Activated gamma-delta T cell (primary cell): ENCODE measurements at regions not wholly inside any gene's neighbourhood (a gene's known extent, or its start where the extent isn't known, plus 50 kb on each side); places are given as distances from the start of the nearest gene placed in this dataset.

Experiments used
- DNase-seq: peaks from one replicate; lab custom pipeline; 2025; lab: John Stamatoyannopoulos, UW

DNA sequence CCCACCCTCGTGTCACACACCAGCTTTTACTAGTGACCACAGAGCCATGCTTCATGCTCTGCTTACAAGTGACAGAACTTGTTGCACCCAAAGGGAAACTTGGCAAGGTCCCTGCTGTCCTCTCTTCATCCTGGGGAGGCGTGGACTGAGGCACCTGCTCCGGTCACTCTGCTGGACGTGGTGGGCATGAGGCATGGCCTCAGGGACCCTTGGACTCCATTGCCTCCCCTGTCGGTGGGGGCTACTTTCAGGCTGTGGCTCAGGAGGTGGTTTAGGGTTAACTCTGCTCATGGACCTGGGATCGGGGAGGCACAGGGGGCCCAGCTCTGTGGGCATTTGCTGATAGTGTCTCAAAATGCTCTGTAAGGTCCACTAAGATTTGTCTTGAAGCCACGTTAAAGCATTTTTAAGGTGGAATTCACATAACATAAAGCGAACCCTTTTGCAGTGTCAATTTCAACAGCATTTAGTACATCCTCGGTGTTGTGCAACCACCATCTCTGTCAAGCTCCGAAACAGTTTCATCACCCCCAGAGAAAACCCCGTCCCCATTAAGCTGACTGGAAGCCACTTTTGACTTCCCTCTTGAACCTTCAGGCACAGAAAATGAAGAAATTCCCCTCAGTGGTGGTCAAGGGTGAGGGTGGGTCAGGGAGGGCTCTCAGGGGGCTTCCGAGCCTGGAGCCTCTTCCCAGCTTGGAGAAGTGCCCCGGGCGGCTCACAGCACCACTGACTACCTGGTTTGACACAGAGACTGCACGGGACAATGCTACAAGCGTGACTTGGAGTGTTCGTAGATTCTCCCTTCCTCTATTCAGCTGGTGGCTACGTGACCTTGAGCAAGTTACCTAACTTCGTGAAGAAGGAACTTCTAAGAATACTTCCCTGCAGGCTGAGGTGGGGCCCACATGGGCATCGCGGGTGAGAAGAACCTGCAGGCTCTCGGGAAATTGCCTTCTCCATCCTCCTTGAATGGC is 100.0 kb upstream of the HDAC4 start:
- DNase-seq = no peak

DNA sequence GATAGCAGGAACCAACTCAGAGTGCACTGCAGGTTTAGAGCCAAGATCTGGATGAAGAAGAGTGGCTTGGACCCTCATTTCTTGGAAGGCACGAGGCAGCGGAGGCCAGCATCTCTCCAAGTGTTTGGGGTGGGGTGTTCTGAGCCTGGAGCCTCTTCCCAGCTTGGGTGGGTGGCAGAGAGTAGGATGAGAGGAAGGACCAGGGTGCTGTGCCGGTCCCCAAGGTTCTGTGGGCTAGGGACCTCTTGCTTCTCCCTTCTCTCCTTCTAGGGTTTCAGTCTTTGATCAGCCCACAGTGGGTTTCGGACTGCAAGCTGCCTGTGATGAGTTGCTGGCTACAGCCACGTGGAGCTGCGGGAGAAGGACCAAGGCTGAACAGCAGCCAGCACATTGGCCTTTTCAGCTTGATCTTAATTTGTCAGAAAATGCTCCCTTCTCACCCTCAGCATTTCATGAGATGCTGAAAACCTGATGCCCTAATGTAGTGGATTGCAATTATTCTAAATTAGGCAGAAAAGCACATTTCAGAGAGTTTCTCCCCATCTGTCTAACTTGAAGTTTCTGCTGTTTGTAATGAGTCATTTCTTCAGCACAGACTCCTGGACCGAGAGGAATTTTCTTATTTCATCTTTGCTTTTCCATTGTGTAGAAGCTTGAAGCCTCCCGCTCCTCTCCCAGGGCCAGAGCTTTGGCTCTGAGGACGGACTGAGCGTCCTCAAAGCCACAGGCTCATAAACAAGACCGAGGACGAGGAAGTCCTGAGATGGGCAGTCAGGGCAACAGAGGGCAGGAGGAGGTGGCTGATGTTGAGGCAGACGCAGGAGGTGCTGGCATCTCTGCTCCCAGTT is 99.1 kb upstream of the HDAC4 start:
- no peak for DNase-seq

DNA sequence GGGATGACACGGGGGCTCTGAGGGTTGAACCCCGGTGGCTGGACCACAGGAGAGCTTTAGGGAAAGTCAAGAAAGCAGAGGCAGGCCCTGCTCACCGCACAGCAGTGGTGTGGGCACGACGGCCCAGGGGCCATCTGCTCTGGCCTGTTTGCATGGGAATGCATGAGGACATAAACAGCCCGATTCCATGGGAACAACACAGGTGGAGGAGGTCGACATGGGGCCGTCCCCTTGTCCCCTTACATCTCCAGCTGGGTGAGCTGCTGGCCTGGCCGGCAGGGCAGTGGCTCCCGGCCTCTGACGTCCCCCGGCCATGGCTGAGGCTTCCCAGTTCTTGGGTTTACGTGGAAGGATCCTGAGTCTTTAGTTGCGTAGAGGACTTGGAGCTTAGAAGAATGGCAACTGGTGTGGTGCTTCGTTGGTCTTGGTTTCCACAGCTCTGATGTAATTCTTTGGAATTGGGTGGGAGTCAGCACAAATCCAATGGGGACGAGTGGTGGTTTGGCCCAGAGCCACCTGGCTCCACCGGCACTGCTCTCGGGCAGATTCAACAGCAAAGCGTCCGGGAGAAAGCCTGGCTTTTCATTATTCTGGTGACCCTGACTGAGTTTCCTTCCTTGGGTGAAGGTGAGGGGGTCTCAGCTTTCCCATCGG is 98.3 kb upstream of the HDAC4 start:
- DNase-seq = no peak

DNA sequence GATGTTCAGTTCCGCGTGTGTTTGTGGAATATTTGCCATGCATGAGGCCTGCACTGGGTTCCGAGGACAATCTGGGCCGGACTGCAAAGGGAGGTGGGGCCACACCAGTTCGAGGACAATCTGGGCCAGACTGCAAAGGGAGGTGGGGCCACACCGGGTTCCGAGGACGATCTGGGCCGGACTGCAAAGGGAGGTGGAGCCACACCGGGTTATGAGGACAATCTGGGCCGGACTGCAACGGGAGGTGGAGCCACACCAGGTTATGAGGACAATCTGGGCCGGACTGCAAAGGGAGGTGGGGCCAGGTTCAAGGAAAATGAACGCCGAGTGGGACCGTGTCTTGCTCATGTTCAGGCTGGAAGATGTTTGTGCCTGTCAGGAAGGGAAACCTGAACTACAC is 97.8 kb upstream of the HDAC4 start:
- no peak for DNase-seq

DNA sequence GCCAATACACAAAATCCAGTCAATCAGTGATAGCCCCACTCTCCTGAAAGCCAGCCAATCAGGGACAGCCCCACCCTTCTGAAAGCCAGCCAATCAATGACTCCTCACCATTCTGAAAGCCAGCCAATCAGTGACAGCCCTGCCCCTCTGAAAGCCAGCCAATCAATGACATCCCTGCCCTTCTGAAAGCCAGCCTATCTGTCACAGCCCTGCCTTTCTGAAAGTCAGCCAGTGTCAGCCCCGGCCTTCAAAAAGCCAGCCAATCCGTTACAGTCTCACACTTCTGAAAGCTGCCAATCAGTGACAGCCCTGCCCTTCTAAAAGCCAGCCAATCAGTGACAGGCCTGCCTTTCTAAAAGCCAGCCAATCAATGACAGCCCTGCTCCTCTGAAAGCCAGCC is 95.9 kb upstream of the HDAC4 start:
- DNase-seq = no peak

DNA sequence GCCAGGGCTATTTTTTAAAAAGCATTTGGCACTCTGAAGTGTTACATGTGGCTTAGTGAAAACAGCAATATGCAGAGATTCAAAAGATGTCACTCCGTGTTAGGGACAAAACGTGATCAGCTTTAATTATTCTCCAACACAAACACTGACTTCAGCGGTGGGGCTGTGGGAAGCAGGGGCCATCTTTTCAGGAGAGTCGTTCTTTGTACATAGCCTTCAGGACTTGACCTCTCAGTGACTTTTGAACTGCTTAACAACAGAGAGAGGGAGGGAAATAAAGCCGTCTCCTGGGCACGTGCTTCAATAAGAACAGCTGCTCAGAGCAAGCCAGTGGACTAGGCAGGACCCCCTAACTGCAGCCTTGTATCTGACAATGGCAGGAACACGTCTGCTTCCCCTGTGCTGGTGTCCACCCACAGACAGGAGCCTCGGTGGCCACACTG is 95.0 kb upstream of the HDAC4 start:
- DNase-seq = no peak

DNA sequence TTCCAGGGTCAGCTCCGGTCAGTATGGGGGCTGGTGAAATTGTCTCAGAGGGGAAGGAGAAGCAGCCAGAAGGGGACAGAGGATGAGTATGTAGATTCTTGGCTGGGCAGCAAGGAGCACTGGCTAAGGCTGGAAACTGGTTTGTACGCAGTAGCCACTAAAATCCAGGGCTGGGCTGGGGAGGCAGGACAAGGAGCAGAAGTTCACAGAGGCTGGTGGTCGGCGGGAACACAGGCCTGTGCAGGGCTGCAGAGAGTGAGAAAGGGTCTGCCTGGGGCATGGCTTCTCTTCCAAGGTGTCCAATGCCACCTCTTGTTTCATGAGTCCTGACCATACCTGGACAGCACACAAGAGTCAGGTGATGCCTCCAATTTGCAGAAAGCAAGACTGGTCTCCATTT is 94.4 kb upstream of the HDAC4 start:
- DNase-seq = no peak

DNA sequence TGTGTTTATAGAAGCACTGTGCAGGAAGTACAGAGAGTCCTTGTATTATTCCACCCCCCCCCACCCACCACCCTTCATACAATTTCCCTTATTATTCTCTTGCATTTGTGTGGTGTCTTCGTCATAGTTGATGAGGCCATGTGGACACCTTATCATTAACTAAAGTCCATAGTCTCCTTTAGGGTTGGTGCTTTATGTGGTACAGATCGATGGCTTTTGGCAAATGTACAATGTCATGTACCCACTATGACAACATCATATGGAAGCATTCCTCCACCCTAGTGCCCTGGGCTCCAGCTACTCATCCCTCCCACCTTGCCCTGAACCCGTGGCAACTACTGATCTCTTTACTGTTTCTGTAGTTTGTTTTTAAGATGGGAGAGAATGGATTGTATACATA is 93.8 kb upstream of the HDAC4 start:
- no peak for DNase-seq

DNA sequence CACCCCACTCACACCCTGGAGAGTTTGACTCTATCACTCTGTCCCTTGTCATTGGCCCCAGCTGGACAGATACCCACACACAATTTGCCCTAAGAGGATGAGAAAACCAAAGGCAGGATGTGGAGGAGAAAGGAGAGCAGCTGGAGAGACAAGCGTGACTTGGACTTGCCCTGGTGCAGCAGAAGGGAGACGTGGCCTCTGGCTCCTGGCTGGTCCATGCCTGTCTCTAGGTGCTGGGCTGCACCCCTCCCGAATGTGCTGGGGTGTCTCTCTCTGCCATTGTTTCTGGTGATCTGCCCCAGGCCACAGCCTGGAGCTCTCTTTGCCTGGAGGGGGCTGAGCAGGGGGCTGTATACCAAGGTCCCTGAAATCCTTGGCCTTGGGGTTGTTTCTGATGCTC is 88.7 kb upstream of the HDAC4 start:
- DNase-seq = no peak

DNA sequence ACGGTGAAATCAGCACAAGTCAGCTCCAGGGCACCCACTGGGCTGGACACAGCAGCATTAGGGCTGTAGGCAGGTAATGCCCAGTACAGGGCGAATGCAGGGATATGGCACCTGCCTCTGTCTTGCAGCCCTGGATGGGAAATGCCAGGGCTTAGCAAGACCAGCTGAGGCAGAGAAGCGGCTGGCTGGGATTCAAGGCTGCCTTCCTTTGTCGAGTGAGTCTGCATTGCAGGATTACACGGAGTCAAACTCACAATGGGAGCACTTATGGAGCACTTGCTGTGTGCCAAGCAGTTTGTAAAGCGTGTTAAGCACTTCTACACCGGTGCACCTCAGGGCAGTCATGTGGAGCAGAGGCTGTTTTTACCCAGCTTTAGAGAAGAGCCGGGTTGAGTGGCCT is 87.3 kb upstream of the HDAC4 start:
- DNase-seq = no peak

DNA sequence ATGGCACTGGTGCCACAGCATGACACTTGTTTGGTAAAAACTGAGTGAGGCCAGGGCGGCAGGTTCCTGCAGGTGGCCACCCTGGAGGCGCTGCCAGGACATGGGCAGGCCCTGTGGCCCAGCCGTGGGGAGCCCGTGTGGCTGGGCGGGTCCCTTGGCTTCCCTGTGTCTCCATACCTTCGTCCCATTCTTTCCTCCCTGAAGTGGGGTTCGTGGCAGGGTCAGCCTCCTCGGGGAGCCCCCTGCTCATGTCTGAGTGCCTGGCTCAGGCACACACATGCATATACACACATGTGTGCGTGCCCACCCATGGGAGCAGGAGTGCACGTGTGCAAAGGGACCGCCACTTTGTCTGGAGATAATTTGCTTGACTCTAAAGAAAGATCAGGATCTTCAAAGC is 86.5 kb upstream of the HDAC4 start:
- DNase-seq = no peak

DNA sequence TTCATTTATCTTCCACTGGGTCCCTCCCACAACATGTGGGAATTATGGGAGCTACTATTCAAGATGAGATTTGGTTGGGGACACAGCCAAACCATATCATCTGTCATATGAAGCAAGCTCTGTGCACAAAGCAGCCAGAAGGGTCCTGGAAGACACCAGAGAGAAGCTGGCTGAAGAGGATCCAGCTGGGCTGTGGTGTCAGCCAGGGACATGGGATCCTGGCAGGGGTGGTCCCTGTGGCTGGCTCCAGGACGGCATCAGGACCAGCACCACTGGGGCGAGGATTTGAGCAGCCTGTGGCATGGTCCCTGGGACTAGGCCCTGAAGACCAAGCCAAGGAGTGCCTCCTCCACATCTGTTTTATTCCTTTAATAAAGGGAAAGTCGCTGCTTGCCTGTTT is 84.8 kb upstream of the HDAC4 start:
- DNase-seq = no peak

DNA sequence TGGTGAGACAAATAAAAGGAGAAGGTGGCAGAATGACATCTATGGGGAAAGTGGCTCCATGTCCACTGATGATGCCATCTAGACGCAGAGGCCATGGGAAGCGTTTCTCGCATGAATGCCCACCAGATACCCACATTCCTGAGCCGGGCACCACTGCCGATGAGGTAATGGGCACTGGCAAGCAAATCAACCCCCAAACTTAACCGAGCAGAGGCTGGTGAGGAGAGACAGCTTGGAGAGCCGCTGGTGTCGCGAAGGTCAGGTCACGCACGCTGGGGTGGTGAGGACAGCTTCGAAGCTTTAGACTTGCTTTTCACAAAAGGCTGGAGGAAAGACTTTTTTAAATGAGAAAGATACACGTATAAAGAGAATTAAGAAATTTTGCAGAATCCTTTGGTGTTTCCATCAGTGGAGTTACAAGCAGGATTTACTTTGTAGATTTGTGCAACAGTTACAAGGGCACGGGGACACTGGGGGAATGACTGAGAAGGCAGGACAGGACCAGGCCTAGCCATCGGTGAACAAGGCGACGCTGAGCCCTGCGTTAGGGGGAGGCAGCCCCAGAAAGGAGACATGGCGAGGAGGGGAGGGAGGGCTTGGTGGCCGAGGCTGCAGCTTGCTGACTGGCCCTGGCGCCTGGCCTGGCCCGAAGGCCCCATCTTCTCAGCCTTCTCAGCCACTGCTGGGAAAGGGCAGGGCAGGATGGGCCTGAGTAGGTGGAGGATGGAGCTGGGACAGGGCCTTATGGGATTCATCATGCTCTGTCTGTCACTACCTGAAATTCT is 83.9 kb upstream of the HDAC4 start:
- no peak for DNase-seq

DNA sequence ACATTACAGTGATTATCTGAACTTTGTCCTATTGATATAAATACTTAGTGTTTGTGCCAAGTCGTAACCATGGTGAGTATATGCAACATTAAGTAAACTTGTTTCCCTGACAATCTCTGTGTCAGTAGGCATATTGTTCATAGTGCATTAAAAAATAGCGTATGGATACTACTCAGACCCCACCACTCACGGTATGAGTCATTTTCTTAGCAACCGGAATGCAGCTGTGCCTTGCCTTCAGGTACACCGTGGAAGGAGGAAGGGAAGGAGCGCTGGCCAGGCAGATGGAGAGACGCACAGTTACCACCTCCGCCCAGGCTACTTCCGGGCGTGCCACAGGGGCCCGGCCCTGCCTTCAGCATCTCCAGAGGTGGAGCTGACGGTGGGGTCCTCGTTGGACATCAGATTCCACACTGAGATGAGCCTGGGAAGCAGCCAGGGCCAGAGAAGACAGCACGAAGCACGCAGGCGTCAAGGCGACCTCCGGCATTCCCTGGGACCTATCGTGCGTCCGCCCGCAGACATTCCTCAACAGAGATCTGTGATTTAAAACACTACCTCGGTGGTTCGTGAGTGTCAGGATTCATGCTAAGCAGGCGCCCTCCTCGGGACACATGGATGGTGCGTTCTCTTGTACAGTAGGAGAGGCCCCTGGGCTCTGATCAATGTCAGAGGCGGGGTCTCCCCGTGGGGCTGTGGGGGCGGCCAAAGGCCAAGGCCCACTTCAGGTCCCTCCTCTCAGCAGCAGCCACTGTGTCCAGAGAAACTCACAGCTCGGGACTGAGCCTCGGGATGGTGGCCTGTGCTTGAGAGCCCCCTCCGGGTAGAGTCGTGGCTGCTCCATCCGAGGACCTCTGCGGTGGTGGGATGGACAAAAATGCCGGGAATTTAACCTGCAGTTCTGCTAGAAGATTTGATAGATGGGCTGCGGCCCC is 82.2 kb upstream of the HDAC4 start:
- DNase-seq = no peak

DNA sequence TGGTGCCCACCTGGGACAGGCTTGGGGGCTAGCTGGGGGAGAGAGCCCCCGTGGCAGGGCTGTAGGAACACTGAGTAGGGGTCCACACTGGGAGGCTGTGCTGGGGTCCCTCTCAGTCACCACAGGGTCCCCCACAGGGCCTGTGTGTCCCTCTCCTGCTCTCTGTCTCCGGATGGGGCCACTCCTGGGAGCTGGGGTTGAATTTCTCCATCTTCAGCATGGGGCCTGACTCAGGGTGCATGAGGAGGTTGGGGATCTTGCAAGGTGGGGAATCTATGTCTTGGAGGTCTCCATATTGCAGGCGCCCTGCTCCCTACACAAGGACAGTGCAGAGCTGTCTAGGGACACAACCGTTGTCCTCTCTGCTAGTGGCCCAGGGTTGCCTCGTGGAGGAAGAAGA is 78.7 kb upstream of the HDAC4 start:
- no peak for DNase-seq

DNA sequence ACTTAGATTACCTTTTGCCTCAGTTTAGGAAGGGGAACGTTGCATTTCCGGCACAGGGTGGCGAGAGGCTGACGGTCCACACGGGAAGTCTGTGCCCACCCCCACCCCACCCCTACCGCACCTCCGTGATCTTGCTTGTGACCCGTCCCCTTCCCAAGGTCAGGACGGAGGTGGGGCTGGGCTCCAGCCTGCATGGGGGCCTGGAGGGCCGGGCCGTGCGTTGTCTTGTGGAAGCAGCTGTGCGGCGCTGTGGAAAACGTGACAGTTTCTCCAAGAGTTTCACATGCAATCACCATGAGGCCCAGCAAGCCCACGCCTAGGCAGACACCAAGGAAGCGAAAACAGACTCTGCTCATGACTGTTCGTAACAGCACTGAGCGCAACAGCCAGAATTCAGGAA is 76.8 kb upstream of the HDAC4 start:
- no peak for DNase-seq

DNA sequence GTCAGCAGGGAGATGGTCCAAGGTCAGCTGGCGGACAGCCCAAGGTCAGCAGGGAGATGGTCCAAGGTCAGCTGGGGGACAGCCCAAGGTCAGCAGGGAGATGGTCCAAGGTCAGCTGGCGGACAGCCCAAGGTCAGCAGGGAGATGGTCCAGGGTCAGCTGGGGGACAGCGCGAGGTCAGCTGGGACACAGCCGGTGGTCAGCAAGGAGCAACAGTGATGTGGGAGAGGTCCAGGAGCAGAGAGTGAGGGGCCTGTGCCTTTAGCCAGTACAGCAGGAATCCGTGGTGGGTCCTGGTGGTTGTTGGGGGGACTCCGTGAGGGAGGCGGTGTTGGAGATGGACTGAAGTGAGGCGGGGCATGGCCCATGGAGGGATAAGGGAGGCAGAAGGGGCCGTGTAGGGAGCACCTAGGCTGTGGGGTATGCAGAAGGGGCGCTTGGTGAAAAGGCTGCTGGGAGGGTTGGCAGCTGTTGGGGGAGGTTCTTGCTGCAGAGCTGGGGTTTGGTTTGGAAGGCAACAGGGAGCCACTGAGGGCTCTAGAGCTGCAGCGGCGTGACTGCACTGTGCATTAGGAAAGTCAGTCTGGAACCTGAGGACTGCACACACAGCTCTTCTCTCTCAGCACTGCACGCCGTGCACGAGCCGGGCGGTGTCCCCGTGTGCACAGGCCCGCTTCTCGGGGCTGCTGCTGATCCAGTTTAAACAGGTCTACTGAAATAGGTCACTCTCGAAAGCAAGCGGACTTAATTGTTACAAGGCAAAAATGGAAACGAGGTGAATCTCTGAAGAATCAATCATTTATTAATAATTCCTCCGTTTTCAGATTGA is 76.2 kb upstream of the HDAC4 start:
- DNase-seq = no peak

DNA sequence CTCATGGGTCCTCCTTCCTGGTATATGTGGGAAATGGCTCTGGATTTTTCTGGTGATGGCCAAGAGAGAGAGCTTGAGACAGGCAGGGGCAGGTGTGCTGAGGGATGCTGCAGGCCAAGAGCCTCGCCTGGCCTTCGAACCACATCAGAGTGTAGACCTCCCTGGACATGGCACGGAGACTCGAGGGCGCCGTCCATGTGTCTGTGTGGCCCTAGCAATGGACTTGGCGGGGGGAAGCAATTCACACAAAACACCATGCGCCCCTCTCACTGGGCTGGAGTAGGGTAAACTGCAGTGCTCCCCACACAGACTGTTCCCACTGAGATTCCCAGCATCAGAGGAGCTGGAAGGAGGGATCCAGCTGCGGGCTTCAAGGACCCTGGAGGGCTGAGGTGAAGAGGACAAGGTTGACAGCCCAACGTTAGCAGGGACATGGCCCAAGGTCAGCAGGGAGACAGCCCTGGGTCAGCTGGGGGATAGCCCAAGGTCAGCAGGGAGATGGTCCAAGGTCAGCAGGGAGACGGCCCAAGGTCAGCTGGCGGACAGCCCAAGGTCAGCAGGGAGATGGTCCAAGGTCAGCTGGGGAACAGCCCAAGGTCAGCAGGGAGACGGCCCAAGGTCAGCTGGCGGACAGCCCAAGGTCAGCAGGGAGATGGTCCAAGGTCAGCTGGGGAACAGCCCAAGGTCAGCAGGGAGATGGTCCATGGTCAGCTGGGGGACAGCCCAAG is 75.4 kb upstream of the HDAC4 start:
- no peak for DNase-seq
